GM21529 (cell line): ENCODE measurements at regions not wholly inside any gene's neighbourhood (a gene's known extent, or its start where the extent isn't known, plus 50 kb on each side); places are given as distances from the start of the nearest gene placed in this dataset.
"Not testable (repeated sequence)": the region's sequence is repeated elsewhere in the genome, so short reads cannot be mapped to it uniquely, and the experiment has no call there.

Experiments
- ATAC-seq: cut with Tn5 transposase; IDR thresholded peaks from one replicate; pipeline ENCODE4 v1.9.1; 2021; ENCODE audit not compliant: unreplicated experiment

DNA sequence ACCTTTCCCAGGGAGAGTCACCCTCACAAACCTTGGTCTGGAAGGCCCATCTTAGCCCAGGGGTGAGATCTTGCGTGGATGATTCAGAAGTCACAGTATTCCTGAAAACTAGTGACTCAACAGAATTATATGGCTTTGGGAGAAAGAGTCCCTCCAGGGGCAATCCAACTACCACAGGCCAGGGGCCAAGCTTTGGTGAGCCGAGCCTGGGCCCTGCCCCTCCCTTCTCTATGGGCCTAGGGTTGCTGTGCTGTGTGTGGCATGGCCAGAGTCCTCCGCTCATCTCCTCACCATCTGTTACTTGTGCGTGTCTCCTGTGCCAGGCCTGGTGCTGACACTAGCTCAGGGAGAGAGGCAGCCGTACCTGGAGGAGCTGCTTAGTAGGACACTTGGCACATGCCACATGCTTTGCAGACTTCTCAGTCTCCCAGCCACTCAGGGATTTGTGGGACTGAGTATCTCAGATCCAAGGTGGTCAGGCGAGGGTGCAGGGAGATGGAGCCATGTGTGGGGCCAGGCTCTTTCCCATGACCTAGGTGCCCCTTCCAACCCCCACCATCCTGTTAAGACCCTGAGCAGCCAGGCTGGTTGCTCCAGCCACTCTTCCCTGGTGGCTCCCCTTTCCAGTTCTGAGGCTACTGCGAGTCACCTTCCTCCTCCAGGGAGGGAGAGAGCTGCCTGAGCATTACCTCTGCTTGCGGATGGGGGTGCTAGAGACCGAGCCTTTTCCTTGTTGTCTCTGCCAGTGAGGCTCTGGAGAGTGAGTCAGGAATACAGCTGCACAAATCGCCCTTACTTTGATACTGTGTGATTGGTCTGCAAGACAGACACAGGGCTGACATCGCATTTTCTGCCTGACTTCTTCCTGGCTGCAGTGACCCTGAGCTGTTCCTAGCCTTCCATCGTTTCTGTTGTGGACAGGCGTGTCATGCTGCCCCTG lies 94.1 kb downstream of the SLC25A47 start:
- ATAC-seq: no peak

DNA sequence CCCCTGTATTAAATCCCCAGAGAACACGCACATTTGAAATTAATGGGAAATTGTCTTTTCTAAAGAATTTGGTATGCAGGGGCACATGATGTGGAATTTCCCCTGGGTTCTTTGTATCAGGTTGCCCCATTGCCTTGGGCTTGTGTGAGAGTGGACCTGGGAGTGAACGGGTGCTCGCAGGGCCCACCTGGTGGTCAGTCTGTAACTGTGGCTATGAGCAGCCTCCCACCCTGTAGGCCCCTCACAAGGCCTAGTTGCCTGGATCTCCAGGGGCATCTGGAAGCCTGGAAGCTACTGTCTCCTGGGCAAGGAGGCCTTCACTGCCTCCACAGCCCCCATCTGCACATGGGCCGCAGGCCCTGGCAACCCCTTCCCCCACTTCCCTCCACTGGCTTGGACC lies 96.7 kb downstream of the SLC25A47 start:
- no peak for ATAC-seq

DNA sequence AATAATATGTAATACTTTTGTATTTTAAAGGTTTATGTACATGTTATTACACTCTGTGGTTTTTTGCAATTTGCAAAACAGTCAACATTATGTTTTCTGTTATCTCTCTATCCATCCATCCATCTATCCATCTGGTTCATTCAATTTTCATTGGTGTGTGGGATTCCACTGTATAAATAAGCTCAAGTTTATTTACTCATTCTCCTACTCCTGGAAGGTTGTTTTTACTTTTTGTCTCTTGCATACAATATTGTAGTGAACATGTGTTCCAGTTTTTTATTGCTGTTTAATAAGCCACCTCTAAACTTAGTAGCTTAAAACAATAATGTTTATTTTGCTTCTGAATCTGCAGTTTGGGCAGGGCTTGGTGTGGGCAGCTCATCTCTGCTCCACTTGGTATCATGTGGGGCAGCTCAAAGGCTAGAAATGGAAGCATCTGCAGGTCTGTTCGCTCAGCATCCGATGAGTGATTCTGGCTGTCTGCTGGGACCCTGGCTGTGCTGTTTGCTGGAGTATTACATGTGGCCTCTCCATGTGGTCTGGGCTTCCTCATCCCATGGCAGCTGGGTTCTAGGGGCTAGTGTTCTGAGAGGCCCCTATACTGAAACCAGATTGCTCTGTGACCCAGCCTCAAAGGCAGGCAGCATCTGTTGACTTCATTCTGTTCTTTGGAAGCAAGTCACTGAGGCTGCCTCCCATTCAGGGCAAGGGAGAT lies 98.8 kb downstream of the SLC25A47 start:
- no peak for ATAC-seq

DNA sequence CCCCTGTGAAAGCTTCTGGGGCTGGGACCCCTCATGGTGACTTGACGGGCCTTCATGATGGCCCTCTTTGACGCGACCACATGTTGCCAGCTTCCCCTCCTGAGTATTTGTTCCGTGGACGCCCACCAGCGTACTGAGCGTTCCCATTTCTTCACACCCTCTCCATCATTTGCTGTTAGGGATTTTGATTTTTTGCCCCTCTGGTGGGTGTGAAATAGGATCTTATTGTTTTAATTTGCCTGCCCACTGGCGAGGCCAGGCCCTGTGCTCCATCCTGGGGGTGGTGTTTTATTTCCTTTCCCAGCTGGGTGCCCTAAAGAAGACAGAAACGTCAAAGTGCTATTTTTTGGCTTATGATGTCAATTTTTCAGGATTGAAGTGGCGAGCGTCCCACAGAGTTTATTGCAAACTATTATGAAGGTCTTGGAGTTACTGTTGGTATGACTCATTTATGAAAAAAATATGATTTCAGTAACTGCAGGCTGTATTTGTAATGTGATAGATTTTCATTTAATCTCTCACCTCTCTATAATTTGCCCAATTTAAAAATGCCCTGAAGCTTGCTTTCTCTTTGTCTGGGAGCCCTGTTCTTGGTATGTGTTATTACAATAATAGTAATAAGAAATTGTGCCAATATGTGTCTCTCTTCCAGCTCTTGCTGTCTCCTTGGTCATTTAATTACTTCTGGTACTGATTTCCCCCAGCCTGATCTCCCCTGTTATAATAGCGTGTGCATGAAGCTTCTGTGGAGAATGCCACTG lies 99.6 kb downstream of the SLC25A47 start:
- ATAC-seq: no peak

DNA sequence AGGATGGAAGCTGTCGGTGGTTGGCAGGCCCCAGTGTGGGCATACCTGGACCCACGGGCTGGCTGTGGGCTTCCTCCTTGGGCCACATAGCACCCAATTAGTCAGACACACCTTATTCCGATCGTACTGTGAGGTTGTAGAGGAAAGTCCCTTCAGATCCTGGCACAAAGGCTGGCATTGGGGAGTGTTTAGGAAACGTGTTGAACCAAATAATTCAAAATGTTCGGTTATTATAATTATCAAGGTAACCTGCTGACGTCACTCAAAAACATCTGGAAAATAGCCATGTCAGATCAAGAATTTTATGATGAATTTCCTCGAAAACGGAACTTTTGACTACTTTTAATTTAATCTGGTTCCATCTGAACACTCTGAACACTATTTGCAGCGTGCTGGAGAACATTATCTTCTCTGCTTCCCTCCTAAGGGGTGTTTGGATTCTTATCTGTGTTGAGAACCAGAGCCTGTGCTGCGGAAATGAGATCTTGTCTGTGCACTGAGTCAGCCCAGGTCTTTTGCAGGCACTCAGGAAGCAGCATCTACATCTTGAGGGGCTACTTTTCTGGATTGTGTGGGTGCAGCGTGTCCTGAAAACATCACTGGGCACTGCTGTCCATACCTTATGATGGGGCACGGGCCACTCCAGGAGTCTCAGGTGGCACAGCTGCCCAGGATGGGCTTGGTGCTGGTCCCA lies 100.3 kb downstream of the SLC25A47 start:
- no peak for ATAC-seq

DNA sequence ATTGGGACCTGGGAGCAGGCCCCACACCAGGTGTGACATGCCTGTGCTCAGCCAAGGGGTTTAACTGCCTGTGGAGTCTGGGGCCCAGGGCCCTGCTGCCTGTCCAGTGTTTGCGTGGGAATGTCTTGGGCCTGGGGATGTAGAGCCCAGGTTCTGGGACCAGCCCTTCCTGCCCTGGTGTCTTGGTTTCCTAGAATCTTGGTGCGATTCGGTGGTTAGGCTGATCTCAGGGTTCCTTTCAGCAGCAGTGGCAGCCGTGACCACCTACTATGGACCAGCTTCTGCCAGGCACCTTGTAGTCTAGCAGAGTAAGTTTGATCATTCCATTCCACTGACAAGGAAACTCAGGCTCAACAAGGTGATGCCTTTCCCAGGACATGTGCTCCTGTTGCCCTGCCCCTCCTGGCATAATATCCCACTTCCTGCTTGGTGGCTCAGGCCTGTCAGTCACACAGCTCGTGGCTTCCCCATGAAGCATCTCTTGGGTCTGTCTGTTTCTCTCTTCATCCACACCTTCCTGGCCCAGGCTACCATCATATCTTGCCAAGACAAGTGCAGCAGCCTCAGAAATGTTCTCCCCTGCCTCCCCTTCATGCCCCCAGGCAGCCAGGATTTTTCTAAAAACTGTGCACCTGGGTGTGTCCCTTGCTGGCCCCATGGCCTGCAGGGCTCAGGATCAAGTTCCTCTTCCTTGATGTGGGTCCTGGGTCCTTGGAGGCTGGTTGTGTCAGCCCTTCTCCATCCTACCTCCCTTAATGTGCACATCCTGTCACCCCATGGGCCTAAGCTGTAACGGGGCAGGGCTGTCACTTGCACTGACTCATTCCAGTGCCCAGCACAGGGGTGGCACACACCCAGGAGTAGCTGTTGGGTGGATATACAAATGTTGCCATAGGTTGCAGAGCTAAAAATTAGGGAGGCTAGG lies 101.6 kb downstream of the SLC25A47 start:
- ATAC-seq: no peak

DNA sequence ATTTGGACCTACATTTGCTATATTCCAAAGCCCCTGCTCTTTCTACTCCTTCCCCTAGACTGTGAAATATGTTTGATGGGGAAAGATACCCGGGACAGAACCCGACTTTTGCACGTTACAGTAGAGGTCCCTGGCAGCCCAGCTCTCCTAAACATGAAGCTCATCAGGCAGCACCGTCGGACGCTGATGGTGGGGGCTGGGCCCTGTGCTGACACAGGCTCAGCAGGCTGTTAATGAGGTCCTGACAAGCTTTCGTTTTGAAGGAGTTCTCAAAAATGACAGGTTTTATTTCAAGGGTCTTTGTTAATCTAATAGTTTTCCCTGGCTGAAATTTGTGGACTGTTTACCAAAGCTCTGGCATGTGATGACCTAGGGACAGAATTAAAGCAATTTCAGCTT lies 102.3 kb downstream of the SLC25A47 start:
- ATAC-seq: no peak

DNA sequence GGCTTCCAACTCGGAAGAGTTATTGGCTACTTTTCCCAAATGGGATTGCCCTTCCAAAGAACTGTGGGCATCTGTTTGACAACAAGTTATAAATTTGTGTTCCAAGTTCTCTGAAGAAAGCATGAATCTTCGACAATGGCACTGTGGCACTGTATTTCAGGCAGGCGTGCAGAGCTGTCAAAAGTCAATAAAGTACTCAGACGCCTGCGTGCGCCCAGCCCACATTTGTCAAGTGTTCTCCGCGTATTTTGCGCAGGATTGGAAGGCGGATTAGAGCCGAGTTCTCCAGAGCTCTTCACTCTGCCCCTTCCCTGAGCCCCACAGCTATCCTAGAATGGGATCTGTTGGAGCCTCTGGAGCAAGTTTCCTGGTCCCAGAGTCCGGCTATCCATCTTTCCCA lies 103.2 kb downstream of the SLC25A47 start:
- no peak for ATAC-seq

DNA sequence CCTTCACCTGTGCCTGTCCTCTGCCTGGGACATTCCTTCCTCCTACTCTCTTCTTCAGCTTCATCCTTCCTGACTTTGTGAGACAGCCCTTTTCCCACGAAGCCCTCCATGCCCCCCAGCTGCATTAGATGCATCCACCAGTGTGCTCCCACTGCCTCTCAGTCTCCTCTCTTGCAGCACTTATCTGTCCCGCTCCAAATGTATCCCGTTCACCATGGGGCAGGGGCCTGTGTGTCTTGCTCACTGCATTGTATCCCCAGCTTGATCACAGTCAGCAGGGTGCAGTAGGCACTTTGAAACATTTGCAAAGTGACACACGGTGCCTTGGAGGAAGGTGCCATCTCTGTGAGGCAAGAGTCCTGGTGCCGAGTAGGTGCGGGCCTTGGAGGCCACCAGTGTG lies 104.0 kb downstream of the SLC25A47 start:
- ATAC-seq: no peak

DNA sequence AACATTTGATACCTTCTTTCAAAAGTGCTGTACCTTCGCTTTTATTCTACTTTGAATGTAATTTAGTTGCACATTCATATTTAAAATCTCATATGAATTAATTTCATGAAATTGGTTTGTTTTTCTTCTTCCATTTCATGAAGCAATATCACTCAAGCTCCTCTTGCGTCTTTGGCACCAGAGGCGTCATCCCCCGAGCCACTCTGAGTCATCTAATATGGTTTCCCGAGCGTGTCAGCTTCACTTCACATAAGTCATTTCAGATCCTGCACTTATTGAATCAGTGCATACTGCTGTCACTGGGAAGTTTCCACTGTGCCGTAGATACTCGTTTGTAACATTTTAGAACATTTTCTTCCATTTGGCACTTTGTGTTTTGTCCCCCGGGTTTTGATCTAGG lies 105.6 kb downstream of the SLC25A47 start:
- ATAC-seq: no peak

DNA sequence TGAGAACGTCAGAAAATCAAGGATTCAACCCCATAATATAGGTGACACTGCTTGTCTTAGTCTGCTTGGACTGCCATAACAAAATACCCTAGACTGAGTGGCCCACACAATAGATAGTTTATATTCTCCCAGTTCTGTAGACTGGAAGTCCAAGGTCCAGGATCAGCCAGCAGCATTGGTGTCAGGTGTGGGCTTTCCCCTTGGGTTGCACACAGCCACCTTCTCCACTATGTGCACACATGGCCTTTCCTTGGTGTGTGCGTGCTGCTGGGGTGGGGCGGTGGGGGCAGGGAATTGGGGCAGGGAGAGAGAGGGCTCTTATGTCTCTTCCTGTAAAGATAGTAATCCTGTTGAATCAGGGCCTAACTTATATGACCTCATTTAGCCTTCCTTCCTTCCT lies 106.4 kb downstream of the SLC25A47 start:
- no peak for ATAC-seq

DNA sequence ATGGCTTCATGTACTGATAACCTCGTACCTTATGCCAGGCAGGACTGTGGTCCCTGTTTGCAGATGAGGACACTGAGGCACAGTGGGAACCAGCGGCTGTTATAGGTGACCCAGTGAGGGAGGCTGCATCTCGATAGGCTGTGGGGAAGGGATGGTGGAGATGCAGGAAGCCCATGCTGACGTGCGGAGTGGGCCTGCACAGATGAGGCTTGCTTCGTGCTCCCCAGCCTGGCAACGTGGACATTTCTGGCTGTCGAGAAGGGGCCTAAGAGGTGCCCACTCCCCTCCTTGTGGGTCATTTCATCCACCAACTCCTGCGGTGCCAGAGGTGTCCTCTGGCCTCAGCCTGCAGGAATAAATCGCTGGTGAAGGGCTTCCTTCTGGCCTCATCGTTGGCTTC lies 107.4 kb downstream of the SLC25A47 start:
- no peak for ATAC-seq

DNA sequence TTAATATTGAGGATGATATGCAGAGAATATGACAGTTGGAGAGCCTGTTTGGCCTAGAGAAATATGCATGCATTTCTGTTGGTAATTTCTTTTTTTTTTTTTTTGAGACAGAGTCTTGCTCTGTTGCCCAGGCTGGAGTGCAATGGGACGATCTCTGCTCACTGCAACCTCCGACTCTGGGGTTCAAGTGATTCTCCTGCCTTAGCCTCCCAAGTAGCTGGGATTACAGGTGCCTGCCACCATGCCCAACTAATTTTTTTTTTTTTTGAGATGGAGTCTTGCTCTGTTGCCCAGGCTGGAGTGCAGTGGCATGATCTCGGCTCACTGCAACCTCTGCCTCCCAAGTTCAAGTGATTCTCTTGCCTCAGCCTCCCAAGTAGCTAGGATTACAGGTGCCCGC lies 108.3 kb downstream of the SLC25A47 start:
- ATAC-seq: not testable (repeated sequence)

DNA sequence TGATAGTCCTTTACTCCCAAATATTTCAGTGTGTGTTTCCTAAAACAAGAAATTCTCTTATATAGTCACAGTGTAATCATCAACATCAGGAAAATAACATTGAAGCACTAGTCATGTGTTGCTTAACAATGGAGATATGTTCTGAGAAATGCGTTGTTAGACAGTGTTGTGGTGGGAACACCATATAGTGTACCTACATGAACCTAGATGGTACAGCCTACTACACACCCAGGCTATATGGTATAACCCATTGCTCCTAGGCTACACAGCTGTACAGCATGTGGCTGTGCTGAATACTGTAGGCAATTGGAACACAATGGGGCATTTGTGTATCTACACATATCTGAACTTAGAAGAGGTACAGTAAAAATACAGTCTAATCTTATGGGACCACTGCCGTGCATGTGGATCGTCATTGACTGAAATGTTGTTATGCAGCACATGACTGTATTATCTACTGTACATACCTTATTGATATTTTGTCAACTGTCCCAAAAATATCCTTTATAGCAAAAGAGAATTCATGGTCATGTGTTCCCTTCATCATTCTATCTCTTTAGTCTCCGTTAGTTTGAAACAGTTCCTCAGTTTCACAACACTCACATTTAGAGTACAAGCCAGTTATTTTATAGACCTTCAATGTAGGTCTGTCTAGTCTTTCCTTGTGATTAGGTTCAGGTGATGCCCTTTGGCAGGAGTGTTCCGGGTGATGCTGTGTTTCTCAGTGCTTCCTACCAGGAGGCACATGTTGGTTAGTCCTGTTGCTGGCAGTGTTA lies 109.7 kb downstream of the SLC25A47 start:
- ATAC-seq: no peak

DNA sequence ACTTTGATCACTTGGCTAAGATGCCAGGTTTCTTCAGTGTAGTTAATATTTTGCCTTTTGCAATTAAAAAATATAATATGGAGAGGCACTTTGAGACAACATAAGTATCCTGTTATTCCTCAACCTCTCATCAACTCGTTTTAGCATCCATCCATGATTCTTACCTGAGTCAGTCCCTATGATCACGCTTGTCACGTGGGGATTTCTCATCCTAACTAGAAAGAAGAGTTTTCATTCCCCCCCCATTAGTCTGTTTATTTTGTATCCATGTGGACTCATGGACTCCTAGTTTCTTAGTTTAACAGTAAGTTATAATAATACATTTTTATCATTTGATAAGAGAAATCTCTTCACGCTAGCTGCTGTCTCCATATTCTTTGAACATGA lies 110.3 kb downstream of the SLC25A47 start:
- no peak for ATAC-seq

DNA sequence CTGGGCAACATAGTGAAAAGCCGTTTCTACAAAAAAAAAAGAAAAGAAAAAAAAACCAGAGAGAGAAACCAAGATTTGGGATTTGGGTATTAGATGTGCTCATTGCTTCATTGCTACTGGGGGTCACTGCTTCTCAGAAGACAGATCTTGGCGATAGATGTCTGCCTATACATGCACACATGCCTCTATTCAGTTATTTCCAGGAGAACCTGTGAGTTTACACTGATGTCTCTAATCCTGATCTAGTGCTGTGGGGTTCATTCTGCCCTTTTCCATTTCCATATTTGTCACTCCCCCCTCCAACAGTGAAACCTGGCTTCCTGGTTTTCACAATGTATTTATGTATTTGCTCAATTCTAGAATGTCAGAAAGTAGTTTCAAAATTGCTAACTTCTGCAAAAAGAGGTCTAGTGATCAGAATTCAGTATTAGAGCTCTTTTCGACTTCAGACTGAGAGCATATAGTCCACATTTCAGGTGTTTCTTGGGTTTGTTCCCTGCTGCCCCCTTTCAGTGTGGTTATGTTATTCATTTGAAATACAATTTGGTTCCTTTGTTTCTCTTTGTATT lies 111.0 kb downstream of the SLC25A47 start:
- ATAC-seq: no peak

DNA sequence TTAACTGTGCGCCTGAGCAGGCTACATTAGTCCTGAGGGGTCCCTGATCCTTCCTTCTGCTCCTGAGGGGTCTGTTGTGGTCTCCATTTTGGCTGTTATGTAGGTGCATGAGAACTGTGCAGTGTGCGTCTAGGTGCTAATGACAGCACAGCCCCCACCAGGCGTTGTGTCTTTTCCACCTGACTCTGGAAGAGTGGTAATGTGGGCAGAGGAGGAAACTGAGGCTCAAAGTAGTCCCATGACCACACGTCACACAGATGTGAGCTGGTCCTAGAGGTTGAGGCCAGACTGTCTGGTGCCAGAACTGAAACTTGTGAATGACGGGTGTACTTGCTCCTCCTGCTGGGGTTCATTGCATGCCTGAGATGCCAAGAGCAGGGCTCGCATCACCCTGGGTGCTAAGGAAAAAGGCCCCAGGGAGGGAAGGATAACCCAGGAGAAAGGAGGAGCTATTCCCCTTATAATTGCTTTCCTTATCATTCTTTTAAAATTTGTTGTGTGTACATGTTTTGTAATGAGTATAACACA lies 111.8 kb downstream of the SLC25A47 start:
- ATAC-seq: no peak

DNA sequence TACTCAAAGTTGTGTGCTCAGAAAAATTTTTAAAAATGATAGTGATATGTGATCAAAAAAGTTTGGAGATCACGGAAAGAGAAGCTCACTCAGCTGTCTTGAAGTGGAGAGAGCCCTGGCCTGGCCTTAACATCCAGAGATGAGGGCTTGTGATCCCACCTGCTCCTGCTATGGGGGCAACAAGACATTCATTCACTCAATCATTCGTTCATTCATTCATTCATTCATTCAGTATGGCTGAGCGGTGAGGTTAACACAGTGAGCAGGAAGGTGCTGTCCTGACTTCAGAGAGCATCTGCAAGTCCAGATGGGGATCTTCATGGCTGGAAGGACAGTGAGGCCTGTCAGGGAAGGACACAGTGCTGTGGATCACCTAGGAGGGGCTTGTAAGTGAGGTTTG lies 112.3 kb downstream of the SLC25A47 start:
- no peak for ATAC-seq
